ENCODE measurements at regions not wholly inside any gene's neighbourhood (a gene's known extent, or its start where the extent isn't known, plus 50 kb on each side); places are given as distances from the start of the nearest gene placed in this dataset.

DNA sequence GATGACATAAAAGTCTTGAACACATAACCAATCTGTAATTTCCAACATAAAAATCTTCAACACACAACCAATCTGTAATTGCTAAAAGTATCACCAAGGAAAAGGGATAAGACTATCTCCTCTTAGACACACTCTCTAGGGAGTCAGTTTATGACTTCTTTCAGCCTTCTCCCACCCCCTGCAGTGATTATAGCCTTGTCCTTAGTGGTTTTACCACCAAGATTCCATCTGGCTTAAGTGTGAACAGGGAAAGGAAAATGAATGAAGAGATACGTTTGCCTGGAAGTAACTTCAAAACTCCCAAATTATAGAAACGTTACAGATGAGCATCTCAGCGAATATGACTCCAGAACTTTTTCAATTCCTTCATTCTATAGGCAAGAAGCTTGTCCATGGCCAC, 136.2 kb upstream of the RASSF8 start:
- Mint-ChIP-seq H3K4me1 (no peaks in the 10 kb centered on the region), H3K4me3 (no peak overlapping the region)

DNA sequence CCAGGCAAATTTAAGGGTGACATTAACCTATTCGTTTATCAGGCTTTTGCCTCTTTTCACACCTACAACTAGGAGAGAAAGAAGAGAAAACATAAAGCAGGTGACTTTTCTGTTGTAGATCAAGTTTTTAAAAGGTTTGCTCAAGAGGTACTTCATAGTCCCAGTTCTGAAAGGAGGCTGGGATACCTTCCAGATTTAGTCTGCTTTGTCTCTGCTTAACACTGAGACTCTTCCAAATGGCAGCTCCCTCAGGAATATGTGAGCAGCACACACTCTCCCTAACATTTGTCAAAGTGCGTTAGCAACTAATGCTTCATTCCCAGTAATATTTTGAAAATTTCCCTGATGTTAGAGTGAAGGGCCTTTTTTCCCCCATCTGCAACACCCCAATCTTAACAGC, 133.7 kb upstream of the RASSF8 start:
- no peak for ATAC-seq (ENCODE audit: low read depth in 2 of 2)
- peaks cover 0 to 5% (median 0%) of the 10 kb centered on the region in 7 donors for H3K9me3 Mint-ChIP-seq
- peaks cover 0 to 12% (median 8%) of the 10 kb centered on the region in 3 donors for H3K27me3 Mint-ChIP-seq
- H3K4me1 Mint-ChIP-seq, result no peaks in the 10 kb centered on the region
- H3K36me3 Mint-ChIP-seq, result no peaks in the 10 kb centered on the region
- H3K4me3 Mint-ChIP-seq, result no peak overlapping the region
- DNase-seq, result no peak
- no peak overlapping the region for H3K27ac Mint-ChIP-seq

More for the DNA sequence above, 136.2 kb upstream of the RASSF8 start:
- no peak overlapping the region for H3K27ac Mint-ChIP-seq
- ATAC-seq (ENCODE audit: low read depth in 2 of 2), result no peak
- peaks cover 0 to 5% (median 0%) of the 10 kb centered on the region in 7 donors for H3K9me3 Mint-ChIP-seq
- peaks cover 0 to 8% (median 4%) of the 10 kb centered on the region in 3 donors for H3K27me3 Mint-ChIP-seq
- no peaks in the 10 kb centered on the region for H3K36me3 Mint-ChIP-seq
- DNase-seq, result no peak

DNA sequence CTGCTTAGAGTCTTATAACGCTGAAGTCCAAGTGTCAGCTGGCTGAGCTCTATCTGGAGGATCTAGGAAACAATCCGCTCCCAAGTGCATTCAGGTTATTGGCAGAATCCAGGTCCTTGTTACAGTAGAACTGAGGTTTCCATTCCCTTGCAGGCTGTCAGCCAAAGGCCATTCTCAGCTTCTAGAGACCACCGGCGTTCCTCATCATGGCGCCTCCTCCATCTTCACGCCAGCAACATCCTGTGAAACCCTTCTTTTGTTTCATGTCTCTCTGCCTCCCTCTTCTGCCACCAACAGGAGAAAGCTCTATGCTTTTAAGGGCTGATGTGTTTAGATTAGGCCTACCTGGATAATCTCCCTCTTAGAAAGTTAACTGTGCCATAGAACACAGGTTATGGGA, 133.0 kb upstream of the RASSF8 start:
- DNase-seq (no peak), ATAC-seq (ENCODE audit: low read depth in 2 of 2) (no peak)
- Mint-ChIP-seq H3K36me3 (no peaks in the 10 kb centered on the region), H3K4me3 (no peak overlapping the region), H3K27me3 (peaks cover 0 to 12% (median 10%) of the 10 kb centered on the region in 3 donors), H3K4me1 (no peaks in the 10 kb centered on the region), H3K9me3 (peaks cover 0 to 5% (median 0%) of the 10 kb centered on the region in 7 donors), H3K27ac (no peak overlapping the region)

DNA sequence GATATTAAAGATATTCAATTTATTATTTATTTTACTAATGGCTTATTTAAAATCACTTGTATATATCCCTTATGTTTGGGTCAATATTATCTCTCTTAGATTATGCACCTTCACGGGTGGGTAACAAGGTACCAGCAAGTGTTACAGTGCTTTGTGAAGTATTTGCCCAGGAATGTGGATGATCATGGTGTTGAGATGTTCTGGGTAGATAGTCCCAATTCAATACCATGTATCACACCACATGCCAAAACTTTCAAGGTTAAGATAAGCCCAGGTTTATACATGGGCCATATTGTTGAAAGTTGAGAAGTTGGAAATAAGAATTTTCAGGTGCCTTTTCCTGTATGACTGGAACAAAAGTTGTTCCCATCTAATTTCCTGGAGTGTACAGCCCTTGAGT, 131.3 kb upstream of the RASSF8 start:
- Mint-ChIP-seq H3K27ac (no peak overlapping the region), H3K9me3 (peaks cover 0 to 3% (median 0%) of the 10 kb centered on the region in 7 donors), H3K27me3 (peaks cover 0 to 12% (median 11%) of the 10 kb centered on the region in 3 donors), H3K36me3 (no peaks in the 10 kb centered on the region), H3K4me3 (no peak overlapping the region), H3K4me1 (no peaks in the 10 kb centered on the region)
- DNase-seq (no peak), ATAC-seq (ENCODE audit: low read depth in 2 of 2) (no peak)

DNA sequence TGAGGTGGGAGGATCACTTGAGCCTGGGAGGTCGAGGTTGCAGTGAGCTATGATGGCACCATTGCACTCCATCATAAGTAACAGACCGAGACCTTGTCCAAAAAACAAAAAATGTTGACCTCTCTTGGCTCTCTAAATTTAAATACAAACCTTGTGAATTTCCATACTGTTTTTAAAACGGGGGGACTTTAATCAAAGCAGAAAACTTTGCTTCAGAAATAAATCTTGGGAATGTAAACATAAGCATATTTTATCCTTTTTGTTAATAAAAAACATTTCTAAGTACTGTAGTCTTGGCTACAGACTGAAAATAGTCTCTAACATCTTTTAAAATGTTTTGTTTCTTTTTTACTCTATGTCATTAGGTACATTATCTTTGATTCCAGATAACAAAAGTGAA, 130.7 kb upstream of the RASSF8 start:
- no peaks in the 10 kb centered on the region for H3K4me1 Mint-ChIP-seq
- no peaks in the 10 kb centered on the region for H3K36me3 Mint-ChIP-seq
- H3K4me3 Mint-ChIP-seq, result no peak overlapping the region
- H3K27me3 Mint-ChIP-seq, result peaks cover 0 to 13% (median 12%) of the 10 kb centered on the region in 3 donors
- peaks cover 0 to 3% (median 0%) of the 10 kb centered on the region in 7 donors for H3K9me3 Mint-ChIP-seq
- ATAC-seq (ENCODE audit: low read depth in 2 of 2) (no peak), DNase-seq (no peak)
- peak overlapping the region in 1 of 6 donors; percentile 65 for H3K27ac Mint-ChIP-seq

DNA sequence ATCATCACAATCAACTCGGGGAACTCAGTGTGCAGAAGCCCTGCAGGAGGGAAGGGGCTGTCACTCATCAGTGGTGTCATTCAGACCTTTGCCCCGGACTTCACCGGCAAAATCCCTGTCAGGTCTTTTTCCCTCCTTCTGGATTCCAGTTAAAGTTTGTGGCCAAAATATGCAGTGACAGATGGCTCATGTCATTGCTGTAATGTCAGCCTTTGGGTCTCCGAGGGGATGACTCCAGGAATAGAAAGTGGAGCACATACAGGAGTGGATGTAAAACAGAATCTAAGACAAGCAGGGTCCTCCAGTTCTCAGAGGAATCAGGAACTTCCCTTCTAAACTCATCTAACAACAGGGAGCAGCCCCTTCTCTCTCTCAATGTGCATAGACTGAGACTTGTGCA, 130.3 kb upstream of the RASSF8 start:
- no peak for DNase-seq
- Mint-ChIP-seq H3K27ac (no peak overlapping the region), H3K9me3 (peaks cover 0 to 3% (median 0%) of the 10 kb centered on the region in 7 donors), H3K4me3 (no peak overlapping the region), H3K36me3 (no peaks in the 10 kb centered on the region), H3K27me3 (peaks cover 0 to 13% (median 12%) of the 10 kb centered on the region in 3 donors), H3K4me1 (no peaks in the 10 kb centered on the region)
- no peak for ATAC-seq (ENCODE audit: low read depth in 2 of 2)

DNA sequence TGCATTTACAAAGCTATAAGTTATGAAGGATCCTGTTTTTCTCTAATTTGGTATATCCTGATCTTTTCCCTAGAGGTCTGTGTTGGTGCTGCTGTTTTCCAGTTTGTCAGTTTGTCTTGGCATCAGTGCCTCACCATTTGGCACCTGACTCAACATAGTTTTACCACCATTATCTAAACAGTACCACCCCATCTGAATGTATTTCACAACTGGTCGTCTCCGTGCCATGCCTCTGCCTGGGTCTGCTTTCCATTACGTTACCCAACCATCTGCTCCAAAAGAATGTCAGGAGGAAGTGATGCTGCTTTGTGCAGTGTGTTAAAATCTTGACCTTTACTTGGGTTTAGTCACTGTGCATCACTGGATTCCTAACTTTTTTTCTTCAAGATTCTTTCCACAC, 129.3 kb upstream of the RASSF8 start:
- H3K4me3 Mint-ChIP-seq, result no peak overlapping the region
- peaks cover 0 to 13% (median 12%) of the 10 kb centered on the region in 3 donors for H3K27me3 Mint-ChIP-seq
- no peaks in the 10 kb centered on the region for H3K4me1 Mint-ChIP-seq
- H3K36me3 Mint-ChIP-seq, result no peaks in the 10 kb centered on the region
- H3K27ac Mint-ChIP-seq, result no peak overlapping the region
- DNase-seq (no peak), ATAC-seq (ENCODE audit: low read depth in 2 of 2) (no peak)
- H3K9me3 Mint-ChIP-seq, result peaks cover 0 to 3% (median 0%) of the 10 kb centered on the region in 7 donors

DNA sequence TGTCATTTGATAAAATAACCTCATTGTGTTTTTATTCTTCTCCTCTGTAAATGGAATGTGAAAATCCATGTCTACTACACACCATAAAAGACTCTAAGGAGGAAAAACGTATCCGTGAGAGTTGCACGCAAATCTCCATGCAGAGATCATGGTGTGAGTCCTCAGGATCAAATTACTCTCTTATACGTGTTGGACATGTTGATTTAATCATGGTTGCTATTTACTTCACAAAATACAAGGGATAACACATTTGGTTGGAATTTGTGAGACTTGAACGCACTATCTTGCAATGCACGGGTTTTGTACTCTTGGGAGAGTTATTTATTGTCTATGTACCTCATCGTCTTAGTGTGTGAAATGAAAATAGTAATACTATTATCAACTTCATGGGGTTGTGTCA, 128.0 kb upstream of the RASSF8 start:
- H3K4me1 Mint-ChIP-seq, result no peaks in the 10 kb centered on the region
- H3K9me3 Mint-ChIP-seq, result peaks cover 0 to 3% (median 0%) of the 10 kb centered on the region in 7 donors
- H3K36me3 Mint-ChIP-seq, result no peaks in the 10 kb centered on the region
- no peak overlapping the region for H3K27ac Mint-ChIP-seq
- ATAC-seq (ENCODE audit: low read depth in 2 of 2) (no peak), DNase-seq (no peak)
- H3K4me3 Mint-ChIP-seq, result no peak overlapping the region
- peaks cover 0 to 15% (median 12%) of the 10 kb centered on the region in 3 donors for H3K27me3 Mint-ChIP-seq

DNA sequence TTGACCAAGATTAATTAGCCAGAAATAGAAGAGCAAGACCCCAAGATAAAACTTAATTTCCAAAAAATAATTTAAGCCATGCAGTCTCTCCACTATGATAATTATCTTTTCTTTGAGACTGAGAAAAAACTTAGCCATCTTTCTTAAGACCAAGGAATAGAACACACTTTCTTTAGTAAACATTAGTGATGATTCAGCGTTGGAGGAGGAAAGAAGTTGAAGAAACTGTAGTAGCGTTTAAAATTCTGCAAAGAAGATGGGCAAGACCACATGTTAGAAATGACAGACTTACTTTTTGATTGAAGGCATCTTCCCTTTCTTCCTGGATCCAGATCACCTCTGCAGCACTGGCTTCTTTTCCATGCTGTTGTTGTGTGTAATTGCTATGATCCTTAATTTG, 124.8 kb upstream of the RASSF8 start:
- Mint-ChIP-seq H3K27ac (no peak overlapping the region), H3K4me1 (no peaks in the 10 kb centered on the region), H3K4me3 (no peak overlapping the region), H3K9me3 (peaks cover 0 to 2% (median 0%) of the 10 kb centered on the region in 7 donors), H3K27me3 (peaks cover 0 to 16% (median 7%) of the 10 kb centered on the region in 3 donors), H3K36me3 (no peaks in the 10 kb centered on the region)
- DNase-seq (no peak), ATAC-seq (ENCODE audit: low read depth in 2 of 2) (no peak)

DNA sequence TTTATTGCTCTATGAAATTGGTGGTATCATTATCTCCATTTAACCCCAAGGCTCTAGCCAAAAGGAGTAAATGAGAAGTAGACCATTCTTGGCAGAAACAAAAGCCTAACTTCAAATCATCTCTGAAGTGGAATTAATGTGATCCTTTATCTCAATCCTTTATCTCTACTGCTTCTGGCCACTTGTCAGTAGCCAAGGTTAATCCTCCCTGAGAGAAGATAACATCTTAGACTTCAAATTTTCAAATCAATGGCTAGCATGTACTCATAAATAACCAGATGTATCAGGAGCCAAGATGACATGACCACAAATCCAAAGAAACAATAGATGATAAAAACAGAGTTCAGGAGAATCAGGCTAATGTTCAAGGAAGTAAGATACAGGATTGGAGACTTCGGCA, 123.1 kb upstream of the RASSF8 start:
- H3K4me1 Mint-ChIP-seq, result no peaks in the 10 kb centered on the region
- no peaks in the 10 kb centered on the region for H3K36me3 Mint-ChIP-seq
- H3K9me3 Mint-ChIP-seq, result peaks cover 0 to 2% (median 0%) of the 10 kb centered on the region in 7 donors
- no peak overlapping the region for H3K4me3 Mint-ChIP-seq
- H3K27me3 Mint-ChIP-seq, result peaks cover 0 to 14% (median 0%) of the 10 kb centered on the region in 3 donors
- no peak for DNase-seq
- ATAC-seq (ENCODE audit: low read depth in 2 of 2), result no peak
- no peak overlapping the region for H3K27ac Mint-ChIP-seq

DNA sequence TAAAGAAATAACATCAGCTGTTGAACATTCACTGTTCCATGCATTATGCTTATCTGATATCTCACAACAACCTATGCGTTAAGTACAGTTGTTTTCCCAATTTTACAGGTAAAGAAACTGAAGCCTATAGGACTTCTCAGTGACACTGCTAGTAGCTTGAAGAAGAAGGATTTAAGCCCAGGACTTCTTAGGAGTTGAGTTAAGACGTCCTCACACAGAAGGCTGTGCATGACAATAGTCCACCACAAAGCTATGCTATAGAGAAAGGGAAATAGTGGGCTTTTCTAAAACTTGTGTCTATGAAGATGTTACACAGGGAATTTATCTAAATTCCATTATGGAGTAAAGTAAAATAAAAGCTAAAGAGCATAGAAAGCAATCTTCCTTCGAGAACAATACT, 120.5 kb upstream of the RASSF8 start:
- no peak overlapping the region for H3K4me3 Mint-ChIP-seq
- no peak overlapping the region for H3K27ac Mint-ChIP-seq
- DNase-seq (no peak), ATAC-seq (ENCODE audit: low read depth in 2 of 2) (no peak)
- no peaks in the 10 kb centered on the region for H3K4me1 Mint-ChIP-seq
- H3K36me3 Mint-ChIP-seq, result no peaks in the 10 kb centered on the region
- peaks cover 0 to 2% (median 0%) of the 10 kb centered on the region in 7 donors for H3K9me3 Mint-ChIP-seq
- peaks cover 0 to 6% (median 0%) of the 10 kb centered on the region in 3 donors for H3K27me3 Mint-ChIP-seq

DNA sequence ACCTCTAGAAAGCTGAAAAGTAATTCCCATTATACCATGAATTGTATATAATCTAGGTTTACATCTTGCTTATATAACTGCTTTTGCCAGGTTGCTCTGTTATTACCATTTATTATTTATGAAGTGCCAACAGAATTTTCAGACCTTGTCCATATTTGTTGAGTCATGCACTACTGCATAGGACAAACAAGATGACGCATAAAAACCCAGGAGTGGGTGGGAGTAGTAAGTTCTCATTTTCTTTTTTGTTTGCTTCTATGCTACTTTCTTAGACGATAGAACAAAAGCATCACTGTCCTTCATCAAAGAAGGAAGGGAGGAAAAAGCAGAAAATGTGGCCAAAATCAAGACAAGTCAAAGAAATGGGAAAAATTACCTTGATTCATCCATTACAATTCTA, 119.0 kb upstream of the RASSF8 start:
- DNase-seq, result no peak
- peaks cover 0 to 2% (median 0%) of the 10 kb centered on the region in 7 donors for H3K9me3 Mint-ChIP-seq
- H3K4me1 Mint-ChIP-seq, result no peaks in the 10 kb centered on the region
- H3K4me3 Mint-ChIP-seq, result no peak overlapping the region
- no peaks in the 10 kb centered on the region for H3K36me3 Mint-ChIP-seq
- peaks cover 0 to 6% (median 0%) of the 10 kb centered on the region in 3 donors for H3K27me3 Mint-ChIP-seq
- no peak for ATAC-seq (ENCODE audit: low read depth in 2 of 2)
- no peak overlapping the region for H3K27ac Mint-ChIP-seq

DNA sequence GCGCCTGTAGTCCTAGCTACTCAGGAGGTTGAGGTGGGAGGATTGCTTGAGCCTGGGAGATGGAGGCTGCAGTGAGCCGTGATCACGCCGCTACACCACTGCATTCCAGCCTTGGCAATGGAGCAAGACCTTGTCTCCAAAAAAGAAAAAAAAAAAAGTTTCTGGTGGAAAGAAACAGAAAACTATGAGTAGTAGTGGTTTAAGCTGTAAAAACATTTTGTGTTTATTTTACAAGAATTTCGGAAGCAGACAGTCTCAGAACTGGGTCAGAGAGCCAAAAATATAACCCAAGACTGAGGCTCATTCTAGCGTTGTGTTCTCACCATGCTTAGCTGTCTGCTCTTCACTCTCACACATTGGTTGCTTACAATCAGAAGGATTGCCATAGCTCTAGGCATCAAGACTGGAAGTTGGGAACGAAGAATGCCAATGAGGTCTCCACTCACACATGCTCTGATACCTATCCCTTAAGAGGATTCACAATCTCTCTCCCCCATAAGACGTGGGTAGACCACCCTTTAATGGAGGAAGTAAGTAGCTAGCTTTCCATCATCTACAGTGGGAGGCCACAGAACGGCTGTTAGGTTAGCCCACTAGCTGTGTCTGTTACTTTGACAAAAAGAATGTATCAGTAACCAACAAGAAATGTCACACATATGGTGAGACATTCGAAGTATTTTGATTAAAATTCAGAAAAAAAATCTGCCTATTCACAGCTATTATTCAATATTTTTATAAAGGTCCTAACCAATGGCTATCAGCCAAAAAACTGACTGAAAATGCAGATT, 117.6 kb upstream of the RASSF8 start:
- no peak for DNase-seq
- Mint-ChIP-seq H3K9me3 (peaks cover 0 to 2% (median 0%) of the 10 kb centered on the region in 7 donors), H3K4me3 (no peak overlapping the region), H3K4me1 (no peaks in the 10 kb centered on the region), H3K27ac (no peak overlapping the region), H3K27me3 (no peaks in the 10 kb centered on the region), H3K36me3 (no peaks in the 10 kb centered on the region)
- ATAC-seq (ENCODE audit: low read depth in 2 of 2), result no peak

DNA sequence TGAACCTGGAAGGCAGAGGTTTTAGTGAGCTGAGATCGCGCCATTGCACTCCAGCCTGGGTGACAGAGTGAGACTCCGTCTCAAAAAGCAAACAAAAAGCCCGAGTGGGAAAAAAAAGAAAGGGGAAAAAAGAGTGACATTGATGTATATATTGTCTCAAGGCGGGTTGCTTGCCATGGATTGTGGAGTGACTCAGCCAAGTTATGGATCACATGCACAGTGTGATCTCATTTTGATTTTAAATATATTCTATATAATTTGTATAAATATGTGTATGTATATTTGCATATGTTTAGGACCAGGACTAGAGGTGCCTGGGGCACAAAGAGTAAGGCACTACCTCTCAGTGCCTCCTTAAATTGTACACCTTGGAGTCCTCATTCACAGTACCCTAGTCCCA, 116.2 kb upstream of the RASSF8 start:
- ATAC-seq (ENCODE audit: low read depth in 2 of 2), result no peak
- H3K27me3 Mint-ChIP-seq, result no peaks in the 10 kb centered on the region

More for the DNA sequence above, 116.2 kb upstream of the RASSF8 start:
- H3K36me3 Mint-ChIP-seq, result no peaks in the 10 kb centered on the region
- no peak overlapping the region for H3K27ac Mint-ChIP-seq
- H3K4me3 Mint-ChIP-seq, result no peak overlapping the region
- no peaks in the 10 kb centered on the region for H3K9me3 Mint-ChIP-seq
- DNase-seq, result no peak
- H3K4me1 Mint-ChIP-seq, result no peaks in the 10 kb centered on the region
